HG02759 (cell line): ENCODE measurements at regions not wholly inside any gene's neighbourhood (a gene's known extent, or its start where the extent isn't known, plus 50 kb on each side); places are given as distances from the start of the nearest gene placed in this dataset.

ENCODE experiments used
- ATAC-seq: cut with Tn5 transposase; IDR thresholded peaks from one replicate; pipeline ENCODE4 v1.9.1; 2021; ENCODE audit warnings: mild to moderate bottlenecking, moderate library complexity; ENCODE audit not compliant: unreplicated experiment

DNA sequence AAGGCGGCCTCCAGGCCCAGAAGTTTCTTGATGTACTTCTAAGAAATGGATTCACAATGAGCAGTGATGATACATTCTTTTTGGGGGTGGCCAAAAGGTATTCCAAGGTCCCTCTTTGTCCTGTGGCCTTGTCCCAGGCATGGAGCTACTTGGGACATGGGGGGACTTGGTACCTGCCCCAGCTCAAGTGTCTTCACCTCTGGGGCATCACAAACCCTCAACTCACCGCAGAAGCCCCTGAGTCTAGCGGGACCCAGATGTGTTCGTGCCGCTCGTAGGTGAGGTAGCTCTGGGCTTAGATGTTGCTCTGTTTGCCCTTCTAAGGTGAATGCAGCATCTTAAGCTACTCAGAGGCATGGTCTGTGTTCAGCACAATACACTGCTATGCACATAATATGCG is 338.0 kb upstream of the IRX4 start:
- ATAC-seq = no peak

- no peak for ATAC-seq
Observed at GRCh38 chr5:2219149-2219776, 336.5 kb upstream of the IRX4 start.

DNA sequence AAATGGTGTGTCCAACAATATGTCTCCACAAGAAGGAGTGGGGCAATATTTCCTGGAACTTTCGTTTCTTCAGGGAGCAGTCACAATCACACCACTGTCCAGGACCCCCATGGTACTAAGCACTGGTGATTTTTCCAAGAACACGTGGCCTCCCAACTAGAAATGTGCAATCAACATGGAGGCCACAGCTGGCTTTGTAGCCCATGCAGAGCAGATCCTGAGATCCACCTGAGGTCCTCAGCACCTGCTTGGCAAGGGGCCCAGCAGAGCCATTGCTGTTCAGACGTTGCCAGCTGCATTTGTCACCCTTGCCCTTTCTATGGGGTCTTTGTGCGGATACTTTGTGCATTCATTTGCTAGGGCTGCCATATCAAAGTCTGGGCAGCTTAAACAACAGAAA is 334.5 kb upstream of the IRX4 start:
- no peak for ATAC-seq

- no peak for ATAC-seq
Observed at GRCh38 chr5:2214910-2215590, 332.3 kb upstream of the IRX4 start.

DNA sequence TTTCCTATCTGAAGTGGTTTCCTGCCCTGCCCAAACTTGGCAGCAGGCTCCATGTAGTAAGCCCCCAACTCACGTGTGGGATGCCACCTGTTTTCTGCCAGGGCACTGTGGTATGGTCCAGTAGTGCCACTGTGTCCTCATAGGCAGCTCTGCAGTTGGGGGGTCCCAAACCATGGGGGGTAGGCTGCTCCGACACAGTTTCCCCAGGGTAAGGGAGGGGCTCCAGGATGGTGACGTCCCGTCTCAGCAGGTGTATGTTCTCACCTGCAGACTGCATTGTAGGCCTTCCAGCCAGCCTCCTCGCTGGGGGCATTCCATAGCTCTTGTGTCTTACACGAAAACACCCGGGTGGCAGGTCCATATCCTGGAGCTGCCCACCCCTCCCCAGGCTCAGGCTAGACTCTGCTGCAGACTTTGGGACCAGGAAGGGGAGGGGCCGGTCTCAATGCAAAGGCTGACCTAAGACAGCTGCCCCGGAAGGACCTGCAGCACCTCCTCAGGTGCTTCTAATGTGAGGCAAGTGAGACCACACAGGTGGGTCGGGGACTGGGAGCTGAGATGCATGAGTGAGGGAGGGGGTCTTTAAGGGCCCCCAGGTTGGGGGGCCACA is 330.5 kb upstream of the IRX4 start:
- ATAC-seq = no peak

DNA sequence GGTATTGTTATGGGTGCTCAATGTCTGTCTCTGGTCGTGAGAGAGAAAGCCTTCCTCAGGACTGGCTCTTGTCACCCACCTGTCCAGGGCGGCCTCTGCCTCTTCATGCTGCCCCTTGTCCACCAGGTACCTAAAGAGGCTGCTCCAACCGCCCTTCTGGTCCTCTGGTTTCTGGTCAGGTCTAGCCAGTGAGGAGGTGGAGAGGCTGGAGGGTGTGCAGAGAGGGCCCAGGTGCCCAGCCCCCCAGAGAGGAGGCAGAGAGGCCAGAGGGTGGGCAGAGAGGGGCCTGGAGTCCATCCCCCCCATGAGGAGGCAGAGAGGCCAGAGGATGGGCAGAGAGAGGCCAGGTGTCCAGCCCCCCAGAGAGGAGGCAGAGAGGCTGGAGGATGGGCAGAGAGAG is 329.8 kb upstream of the IRX4 start:
- ATAC-seq = no peak

GRCh38 chr5:2208239-2208544 is 325.5 kb upstream of the IRX4 start:
- ATAC-seq = no peak

DNA sequence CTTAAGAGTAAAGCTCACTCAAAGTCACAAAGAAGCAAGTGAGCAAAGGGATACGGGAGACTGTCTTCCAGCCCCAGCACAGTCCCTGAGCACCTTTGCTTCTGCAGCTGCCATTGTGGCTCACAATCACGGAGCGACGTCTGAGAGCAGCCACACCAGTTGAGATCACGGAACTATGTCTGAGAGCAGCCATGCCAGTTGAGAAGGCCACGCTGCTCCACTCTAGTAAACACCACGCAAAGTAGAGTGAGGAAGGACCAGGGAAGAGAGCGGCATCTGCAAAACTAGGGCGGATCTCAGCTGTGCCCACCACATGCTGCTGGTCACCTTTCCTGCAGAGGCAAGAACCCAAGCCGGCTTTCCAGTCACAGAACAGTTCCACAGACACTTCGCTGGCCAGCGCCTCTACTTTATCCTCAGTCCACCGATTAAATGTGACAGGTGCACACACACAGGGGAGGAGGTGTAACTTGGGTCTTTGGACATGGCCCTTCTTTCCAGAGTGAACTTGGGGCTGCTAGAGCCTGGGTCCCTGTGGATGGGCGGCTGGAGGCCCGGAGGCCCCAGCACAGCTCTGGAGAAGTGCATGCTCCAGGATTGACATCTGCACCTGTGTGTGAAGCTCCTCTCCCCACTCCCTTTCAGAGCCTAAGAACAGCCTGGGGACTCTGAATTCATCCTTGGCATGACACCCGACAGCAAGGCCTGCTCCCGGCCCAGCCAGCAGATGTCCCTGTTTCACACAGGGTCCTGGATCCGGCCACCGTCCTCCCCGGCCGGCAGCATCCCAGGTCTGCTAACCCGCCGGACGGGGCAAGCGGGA is 324.9 kb upstream of the IRX4 start:
- no peak for ATAC-seq

DNA sequence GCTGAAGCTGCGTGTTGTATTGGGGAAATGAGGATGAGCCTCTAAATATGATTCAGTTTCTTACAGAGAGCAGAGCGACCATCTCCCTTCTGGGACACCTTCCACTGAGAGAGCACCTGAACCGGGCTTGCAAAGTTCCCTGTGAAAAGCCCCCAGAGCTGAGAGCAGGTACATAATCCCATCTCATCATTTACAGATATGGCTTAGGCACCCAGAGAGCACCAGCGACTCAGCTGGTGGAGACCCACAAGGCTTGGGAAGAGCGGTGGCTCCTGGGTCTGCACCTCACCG is 324.3 kb upstream of the IRX4 start:
- no peak for ATAC-seq

DNA sequence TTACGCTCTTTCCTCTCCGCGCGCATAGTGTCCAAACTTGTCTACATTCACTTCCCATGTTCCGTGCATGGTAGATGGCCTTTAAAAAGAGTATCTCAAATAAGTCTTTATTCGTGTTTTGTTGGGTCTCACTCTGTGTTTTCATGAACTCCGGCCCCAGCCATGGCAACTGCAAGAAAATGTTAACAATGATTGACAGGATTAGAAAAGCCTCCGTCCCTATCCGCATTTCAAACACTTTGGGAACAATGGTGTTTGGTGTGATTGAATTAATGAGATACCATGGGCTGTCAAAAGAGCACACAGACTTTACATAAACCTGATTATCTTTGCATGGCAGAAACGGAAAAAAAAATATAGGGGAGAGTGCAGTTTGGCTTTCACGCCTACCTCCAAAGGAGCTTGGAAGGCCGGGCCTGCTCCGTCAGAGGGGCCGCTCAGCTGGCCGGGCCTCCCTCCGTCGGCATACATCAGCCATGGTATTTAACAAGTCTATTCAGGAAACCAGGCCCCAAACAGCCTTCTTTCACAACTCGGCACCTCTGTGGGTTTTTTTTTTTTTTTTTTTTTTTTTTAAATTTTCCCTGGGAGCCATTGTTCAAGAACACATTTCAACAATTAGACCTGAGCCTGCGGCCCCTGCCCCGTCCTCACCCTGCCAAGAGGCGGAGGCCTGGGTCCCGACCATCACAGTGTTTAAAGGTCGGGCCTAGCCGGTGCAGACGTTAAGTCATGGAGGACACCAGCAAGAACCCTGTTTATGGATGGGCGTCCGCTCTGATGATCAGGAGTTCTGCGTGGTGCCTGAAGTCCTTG is 323.8 kb upstream of the IRX4 start:
- ATAC-seq = no peak

GRCh38 chr5:2205596-2206226 is 323.0 kb upstream of the IRX4 start:
- ATAC-seq = no peak

- no peak for ATAC-seq
Observed at GRCh38 chr5:2205185-2205585, 322.5 kb upstream of the IRX4 start.

DNA sequence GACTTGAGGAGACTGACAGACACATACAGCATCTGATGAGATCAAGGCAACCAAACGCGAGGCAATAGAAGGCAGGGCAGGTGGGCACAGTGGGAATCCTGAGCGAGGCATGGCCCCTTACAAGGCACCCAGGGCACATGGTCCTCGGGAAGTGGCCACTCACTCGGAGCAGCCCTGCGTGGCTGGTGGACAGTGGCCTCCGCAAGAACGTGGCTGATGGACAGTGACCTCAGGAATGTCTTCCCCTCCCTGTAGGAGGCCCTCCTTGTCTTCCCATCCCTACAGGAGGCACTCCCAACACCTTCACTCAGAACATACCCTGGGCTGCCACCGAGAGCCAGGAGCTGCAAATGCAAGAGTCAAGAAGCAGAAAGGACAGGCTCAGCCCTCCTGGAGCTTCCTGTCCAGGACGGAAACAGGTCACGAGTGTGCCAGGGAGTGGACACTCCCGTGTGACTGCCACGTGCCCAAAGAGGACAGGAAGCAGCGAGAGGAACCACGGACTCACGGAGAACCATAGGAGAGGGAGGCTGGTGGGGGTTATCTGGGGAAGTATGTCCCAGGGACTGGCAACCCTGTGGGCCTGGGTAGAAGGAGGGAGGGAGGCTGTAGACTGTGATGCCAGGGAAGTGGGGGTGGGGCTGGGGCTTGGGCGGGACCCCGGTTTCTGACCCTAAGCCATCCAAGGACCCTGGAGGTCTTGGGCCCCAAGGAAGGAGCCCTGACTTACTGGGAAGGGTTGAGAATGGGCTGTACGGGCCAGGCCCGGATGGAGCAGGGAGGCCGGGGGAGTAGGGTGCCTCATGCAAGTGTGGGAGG is 321.9 kb upstream of the IRX4 start:
- ATAC-seq = no peak

DNA sequence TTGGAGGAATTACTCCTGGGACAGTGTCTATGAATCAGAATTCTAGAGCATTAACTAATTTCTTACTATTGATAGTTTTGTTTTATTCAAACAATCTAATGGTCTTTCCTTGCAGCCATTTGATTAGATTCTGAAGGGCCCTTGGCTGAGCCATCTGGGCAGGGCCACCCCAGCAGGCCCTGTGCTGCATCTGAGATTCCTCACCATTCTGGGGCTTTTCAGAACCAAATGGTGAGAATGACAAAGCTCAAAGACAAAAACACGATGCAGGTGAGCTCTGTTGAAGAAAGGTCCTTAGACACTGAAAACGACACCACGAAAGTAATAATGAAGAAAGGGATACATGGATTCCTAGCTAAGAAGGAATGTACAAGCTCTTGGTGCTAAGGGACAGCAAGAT is 321.0 kb upstream of the IRX4 start:
- ATAC-seq = no peak

DNA sequence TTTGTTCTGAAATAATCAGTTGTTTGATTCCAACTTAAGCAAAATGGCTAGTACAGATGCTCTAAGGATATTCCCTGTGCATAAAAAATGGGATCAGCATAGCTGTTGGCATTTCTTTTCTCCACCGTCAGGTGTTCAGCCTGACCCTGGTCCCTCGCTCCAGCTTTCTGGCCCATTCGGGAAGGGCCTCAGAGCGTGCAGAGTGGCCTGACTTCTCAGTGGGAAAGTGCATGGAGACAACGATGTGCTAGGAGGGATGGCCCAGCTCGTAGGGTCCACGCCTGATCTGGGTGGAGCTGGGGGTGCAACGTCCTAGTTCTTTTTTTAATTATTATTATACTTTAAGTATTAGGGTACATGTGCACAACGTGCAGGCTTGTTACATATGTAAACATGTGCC is 319.1 kb upstream of the IRX4 start:
- ATAC-seq = no peak

DNA sequence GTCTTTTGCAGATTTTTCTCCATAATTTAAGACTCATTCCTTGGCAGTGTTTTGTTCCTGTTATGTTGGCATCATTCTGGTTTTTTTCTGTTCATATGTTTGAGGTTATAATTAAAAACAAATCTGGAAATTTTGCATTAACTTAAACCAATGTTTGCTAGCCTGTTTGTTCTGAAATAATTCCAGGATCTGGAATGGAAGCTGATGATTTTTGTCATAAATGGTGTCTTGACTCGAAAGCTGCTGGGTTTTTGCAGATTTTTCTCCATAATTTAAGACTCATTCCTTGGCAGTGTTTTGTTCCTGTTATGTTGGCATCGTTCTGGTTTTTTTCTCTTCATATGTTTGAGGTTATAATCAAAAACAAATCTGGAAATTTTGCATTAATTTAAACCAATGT is 318.7 kb upstream of the IRX4 start:
- no peak for ATAC-seq

DNA sequence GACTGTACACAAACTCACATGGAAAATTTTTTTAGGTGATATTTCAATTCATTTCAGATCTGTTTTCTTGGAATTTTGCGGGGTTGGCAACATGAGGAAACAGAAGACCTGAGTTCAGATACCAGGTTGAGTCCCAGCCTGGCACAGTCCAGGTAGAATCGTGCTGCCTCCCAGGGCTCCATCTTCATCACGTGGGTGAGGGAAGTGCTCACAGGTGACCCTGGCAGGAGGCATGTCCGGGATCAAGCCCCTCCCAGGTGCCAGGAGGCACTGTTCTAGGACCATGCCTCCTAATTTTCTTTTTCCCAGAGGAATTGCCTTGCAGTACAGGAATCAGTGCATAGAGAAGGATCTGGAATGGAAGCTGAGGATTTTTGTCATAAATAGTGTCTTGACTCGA is 318.3 kb upstream of the IRX4 start:
- no peak for ATAC-seq

DNA sequence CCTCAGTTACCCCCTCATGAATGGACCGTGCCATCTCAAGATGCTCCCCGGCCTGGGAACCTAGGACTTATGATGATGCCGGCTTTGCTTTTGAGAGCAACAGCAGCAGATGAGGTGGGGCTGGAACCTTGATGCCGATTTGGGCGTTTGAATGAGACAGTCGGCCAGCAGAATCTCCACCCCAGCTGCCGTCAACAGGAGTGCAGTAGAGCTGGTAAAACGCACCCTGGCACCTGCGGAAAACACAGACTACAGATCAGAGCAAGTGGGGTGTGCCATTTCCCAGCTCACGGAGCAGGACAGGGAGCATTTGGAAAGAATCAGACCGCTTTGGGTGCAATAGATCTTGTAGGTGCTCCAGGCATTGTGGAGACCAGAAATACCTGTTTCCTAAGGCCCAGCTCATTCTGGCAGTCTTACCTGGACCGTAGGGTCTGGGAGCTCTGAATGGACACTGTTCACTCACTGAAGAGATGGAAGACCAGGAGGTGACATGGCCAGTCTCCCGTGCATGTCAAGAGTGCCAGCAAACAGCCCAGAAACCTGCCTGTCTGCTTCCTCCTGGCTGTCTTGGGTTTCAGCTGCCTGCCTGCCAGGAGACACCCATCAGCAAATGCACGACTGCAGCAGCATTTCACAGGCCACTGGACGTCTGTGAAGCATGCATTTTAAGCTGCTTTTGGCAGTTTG is 317.7 kb upstream of the IRX4 start:
- no peak for ATAC-seq

GRCh38 chr5:2199697-2200096 is 317.0 kb upstream of the IRX4 start:
- ATAC-seq = no peak
